ENCODE measurements at regions not wholly inside any gene's neighbourhood (a gene's known extent, or its start where the extent isn't known, plus 50 kb on each side); places are given as distances from the start of the nearest gene placed in this dataset.

DNA sequence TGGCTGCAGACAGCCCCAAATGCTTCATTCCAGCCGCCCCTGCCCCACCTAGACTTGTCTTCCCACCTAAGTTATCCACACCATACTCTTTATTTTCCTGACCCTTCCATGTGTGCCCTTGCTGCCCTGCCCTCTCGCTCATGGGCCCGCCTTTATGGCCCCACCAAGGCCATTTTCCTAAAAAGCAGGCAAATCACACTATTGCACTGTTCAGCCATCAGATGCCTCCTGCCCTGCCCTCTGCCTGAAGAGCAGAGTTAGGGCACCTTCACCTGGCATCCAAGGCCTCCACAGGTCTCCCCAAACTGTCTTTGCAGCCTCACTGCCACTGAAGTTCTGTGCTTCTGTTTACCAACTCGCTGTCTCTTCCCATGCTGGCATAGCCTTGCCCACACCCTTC, 496.7 kb downstream of the EIPR1 start:
- no TSS peak for BruUV-seq (replicated peaks)
- Histone ChIP-seq H3K27ac (ENCODE audit: low read depth, low read length) (no peak overlapping the region), H3K4me3 (replicated peaks in 1 of 2; ENCODE audit: low read depth in 1 of 2, low read length in 2 of 2) (no peak overlapping the region), H3K4me1 (ENCODE audit: control insufficient read depth in 1 of 2, insufficient read depth in 2 of 2, low read length in 2 of 2) (no peaks in the 10 kb centered on the region), H4K20me1 (ENCODE audit: insufficient read depth) (no peaks in the 10 kb centered on the region), H3K36me3 (ENCODE audit: control insufficient read depth in 1 of 2, insufficient read depth in 2 of 2, low read length in 2 of 2) (no peaks in the 10 kb centered on the region), H3K9me2 (ENCODE audit: insufficient read depth) (no peaks in the 10 kb centered on the region), H3K79me2 (ENCODE audit: insufficient read depth, low read length) (no peaks in the 10 kb centered on the region), H3K9me3 (ENCODE audit: control insufficient read depth in 1 of 2, insufficient read depth in 1 of 2, low read depth in 1 of 2, low read length in 2 of 2) (no peaks in the 10 kb centered on the region), H3K9ac (ENCODE audit: low read length) (no peak overlapping the region), H3K27me3 (ENCODE audit: insufficient read depth, low read length) (peaks cover 31% of the 10 kb centered on the region), H2AFZ (ENCODE audit: low read depth, low read length, poor library complexity, severe bottlenecking) (no peak overlapping the region), H3K4me2 (ENCODE audit: low read length) (no peak overlapping the region)
- ChIA-PET RAD21 (ENCODE audit: low non-redundant PET in 1 of 2, low total read pairs in 2 of 2, uncharacterized antibody in 2 of 2, unreplicated experiment in 2 of 2) (no interaction called here), CTCF (no interaction called here), POLR2A (no interaction called here)
- ATAC-seq (no peak), DNase-seq (ENCODE audit: low read depth, low spot score) (no peak)
- intact Hi-C loops (cut with micrococcal nuclease): no loop called here
- TF ChIP-seq TCF7L2 (IDR thresholded peaks at IDR 0.05; ENCODE audit: borderline replicate concordance, extremely low read depth, insufficient read depth, insufficient read length) (no peak), EZH2phosphoT487 (IDR thresholded peaks at IDR 0.05; ENCODE audit: borderline replicate concordance) (no peak), CEBPB (IDR thresholded peaks at IDR 0.05; ENCODE audit: low read depth) (no peak), JUND (IDR thresholded peaks at IDR 0.05) (no peak), YY1 (IDR thresholded peaks at IDR 0.05; ENCODE audit: extremely low read depth, insufficient replicate concordance, low read depth, low read length) (no peak), SIN3A (IDR thresholded peaks at IDR 0.05; ENCODE audit: low read depth) (no peak), SRF (IDR thresholded peaks at IDR 0.05; ENCODE audit: low read depth) (no peak), ELF1 (IDR thresholded peaks at IDR 0.05; ENCODE audit: borderline replicate concordance, low read depth) (no peak), SP1 (IDR thresholded peaks at IDR 0.05; ENCODE audit: low read depth) (no peak), ZNF274 (IDR thresholded peaks at IDR 0.05; ENCODE audit: low read depth, low read length) (no peak), CBX3 (IDR thresholded peaks at IDR 0.05; ENCODE audit: low read depth) (no peak), POLR2AphosphoS5 (IDR thresholded peaks at IDR 0.05; ENCODE audit: low read depth, low read length) (no peak), EGR1 (IDR thresholded peaks at IDR 0.05; ENCODE audit: low read depth) (no peak)
- TF ChIP-seq, protein P1, sequence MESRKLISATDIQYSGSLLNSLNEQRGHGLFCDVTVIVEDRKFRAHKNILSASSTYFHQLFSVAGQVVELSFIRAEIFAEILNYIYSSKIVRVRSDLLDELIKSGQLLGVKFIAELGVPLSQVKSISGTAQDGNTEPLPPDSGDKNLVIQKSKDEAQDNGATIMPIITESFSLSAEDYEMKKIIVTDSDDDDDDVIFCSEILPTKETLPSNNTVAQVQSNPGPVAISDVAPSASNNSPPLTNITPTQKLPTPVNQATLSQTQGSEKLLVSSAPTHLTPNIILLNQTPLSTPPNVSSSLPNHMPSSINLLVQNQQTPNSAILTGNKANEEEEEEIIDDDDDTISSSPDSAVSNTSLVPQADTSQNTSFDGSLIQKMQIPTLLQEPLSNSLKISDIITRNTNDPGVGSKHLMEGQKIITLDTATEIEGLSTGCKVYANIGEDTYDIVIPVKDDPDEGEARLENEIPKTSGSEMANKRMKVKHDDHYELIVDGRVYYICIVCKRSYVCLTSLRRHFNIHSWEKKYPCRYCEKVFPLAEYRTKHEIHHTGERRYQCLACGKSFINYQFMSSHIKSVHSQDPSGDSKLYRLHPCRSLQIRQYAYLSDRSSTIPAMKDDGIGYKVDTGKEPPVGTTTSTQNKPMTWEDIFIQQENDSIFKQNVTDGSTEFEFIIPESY (IDR thresholded peaks at IDR 0.05; ENCODE audit: extremely low read depth, insufficient replicate concordance, low read length): no peak
- TF ChIP-seq, protein P2, sequence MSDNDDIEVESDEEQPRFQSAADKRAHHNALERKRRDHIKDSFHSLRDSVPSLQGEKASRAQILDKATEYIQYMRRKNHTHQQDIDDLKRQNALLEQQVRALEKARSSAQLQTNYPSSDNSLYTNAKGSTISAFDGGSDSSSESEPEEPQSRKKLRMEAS (IDR thresholded peaks at IDR 0.05): no peak

All from HCT116 (cell line).